ENCODE measurements at regions not wholly inside any gene's neighbourhood (a gene's known extent, or its start where the extent isn't known, plus 50 kb on each side); places are given as distances from the start of the nearest gene placed in this dataset.

- Mint-ChIP-seq H3K9me3 (no peaks in the 10 kb centered on the region), H3K4me3 (no peak overlapping the region), H3K27ac (no peak overlapping the region), H3K27me3 (peaks cover 46% of the 10 kb centered on the region), H3K36me3 (no peaks in the 10 kb centered on the region), H3K4me1 (no peaks in the 10 kb centered on the region)
- no peak for ATAC-seq
Measured at GRCh38 chr2:219692521-219692920, 65.1 kb downstream of the SLC4A3 start.

- H3K9me3 Mint-ChIP-seq = no peaks in the 10 kb centered on the region
- no peak overlapping the region for H3K27ac Mint-ChIP-seq
- no peaks in the 10 kb centered on the region for H3K4me1 Mint-ChIP-seq
- ATAC-seq = no peak
- H3K36me3 Mint-ChIP-seq = no peaks in the 10 kb centered on the region
- peaks cover 30% of the 10 kb centered on the region for H3K27me3 Mint-ChIP-seq
- no peak overlapping the region for H3K4me3 Mint-ChIP-seq
Measured at GRCh38 chr2:219695145-219695709, 67.8 kb downstream of the SLC4A3 start.

- Mint-ChIP-seq H3K27me3 (peaks cover 9% of the 10 kb centered on the region), H3K27ac (no peak overlapping the region), H3K36me3 (no peaks in the 10 kb centered on the region), H3K4me3 (no peak overlapping the region), H3K4me1 (no peaks in the 10 kb centered on the region), H3K9me3 (no peaks in the 10 kb centered on the region)
- ATAC-seq = no peak
Measured at GRCh38 chr2:219697811-219698747, 70.6 kb downstream of the SLC4A3 start.

GRCh38 chr2:219698748-219699439 is 71.5 kb downstream of the SLC4A3 start:
- Mint-ChIP-seq H3K36me3 (no peaks in the 10 kb centered on the region), H3K27ac (no peak overlapping the region), H3K4me1 (no peaks in the 10 kb centered on the region), H3K9me3 (no peaks in the 10 kb centered on the region), H3K27me3 (peaks cover under 1% of the 10 kb centered on the region), H3K4me3 (no peak overlapping the region)
- ATAC-seq = no peak

- Mint-ChIP-seq H3K4me3 (no peak overlapping the region), H3K27me3 (no peaks in the 10 kb centered on the region), H3K9me3 (no peaks in the 10 kb centered on the region), H3K4me1 (no peaks in the 10 kb centered on the region), H3K27ac (no peak overlapping the region), H3K36me3 (no peaks in the 10 kb centered on the region)
- ATAC-seq = no peak
Measured at GRCh38 chr2:219699440-219699821, 72.0 kb downstream of the SLC4A3 start.

GRCh38 chr2:219701847-219702634 is 74.6 kb downstream of the SLC4A3 start:
- no peaks in the 10 kb centered on the region for H3K27me3 Mint-ChIP-seq
- ATAC-seq = no peak
- H3K9me3 Mint-ChIP-seq = no peaks in the 10 kb centered on the region
- no peaks in the 10 kb centered on the region for H3K36me3 Mint-ChIP-seq
- no peak overlapping the region for H3K4me3 Mint-ChIP-seq
- H3K4me1 Mint-ChIP-seq = no peaks in the 10 kb centered on the region
- H3K27ac Mint-ChIP-seq = no peak overlapping the region

- Mint-ChIP-seq H3K4me1 (no peaks in the 10 kb centered on the region), H3K9me3 (no peaks in the 10 kb centered on the region), H3K27ac (no peak overlapping the region), H3K4me3 (no peak overlapping the region), H3K36me3 (no peaks in the 10 kb centered on the region), H3K27me3 (no peaks in the 10 kb centered on the region)
- ATAC-seq = no peak
Measured at GRCh38 chr2:219702796-219703545, 75.5 kb downstream of the SLC4A3 start.

GRCh38 chr2:219704878-219705277 is 77.4 kb downstream of the SLC4A3 start:
- H3K27me3 Mint-ChIP-seq = peaks cover 6% of the 10 kb centered on the region
- H3K4me1 Mint-ChIP-seq = no peaks in the 10 kb centered on the region
- no peak overlapping the region for H3K27ac Mint-ChIP-seq
- H3K4me3 Mint-ChIP-seq = no peak overlapping the region
- H3K36me3 Mint-ChIP-seq = no peaks in the 10 kb centered on the region
- H3K9me3 Mint-ChIP-seq = no peaks in the 10 kb centered on the region
- no peak for ATAC-seq

GRCh38 chr2:219706823-219707281 is 79.4 kb downstream of the SLC4A3 start:
- H3K27me3 Mint-ChIP-seq = peaks cover 15% of the 10 kb centered on the region
- no peaks in the 10 kb centered on the region for H3K36me3 Mint-ChIP-seq
- no peak overlapping the region for H3K4me3 Mint-ChIP-seq
- no peaks in the 10 kb centered on the region for H3K9me3 Mint-ChIP-seq
- no peaks in the 10 kb centered on the region for H3K4me1 Mint-ChIP-seq
- no peak for ATAC-seq
- H3K27ac Mint-ChIP-seq = no peak overlapping the region

- peaks cover 4% of the 10 kb centered on the region for H3K9me3 Mint-ChIP-seq
- no peak overlapping the region for H3K27ac Mint-ChIP-seq
- peaks cover 22% of the 10 kb centered on the region for H3K27me3 Mint-ChIP-seq
Measured at GRCh38 chr2:219707496-219708285, 80.3 kb downstream of the SLC4A3 start.

GRCh38 chr2:219709331-219709761 is 81.9 kb downstream of the SLC4A3 start:
- Mint-ChIP-seq H3K27me3 (peaks cover 29% of the 10 kb centered on the region), H3K9me3 (peaks cover 8% of the 10 kb centered on the region), H3K4me3 (no peak overlapping the region), H3K36me3 (no peaks in the 10 kb centered on the region), H3K27ac (no peak overlapping the region), H3K4me1 (no peaks in the 10 kb centered on the region)
- no peak for ATAC-seq

More at GRCh38 chr2:219707496-219708285, 80.3 kb downstream of the SLC4A3 start:
- H3K4me3 Mint-ChIP-seq = no peak overlapping the region
- ATAC-seq = no peak
- H3K36me3 Mint-ChIP-seq = no peaks in the 10 kb centered on the region
- no peaks in the 10 kb centered on the region for H3K4me1 Mint-ChIP-seq

GRCh38 chr2:219713110-219713509 is 85.7 kb downstream of the SLC4A3 start:
- Mint-ChIP-seq H3K4me1 (no peaks in the 10 kb centered on the region), H3K27ac (no peak overlapping the region), H3K27me3 (peaks cover 29% of the 10 kb centered on the region), H3K36me3 (no peaks in the 10 kb centered on the region), H3K9me3 (peaks cover 8% of the 10 kb centered on the region), H3K4me3 (no peak overlapping the region)
- no peak for ATAC-seq

GRCh38 chr2:219714681-219715400 is 87.4 kb downstream of the SLC4A3 start:
- ATAC-seq = no peak
- Mint-ChIP-seq H3K4me1 (no peaks in the 10 kb centered on the region), H3K4me3 (no peak overlapping the region), H3K36me3 (no peaks in the 10 kb centered on the region), H3K27ac (no peak overlapping the region), H3K9me3 (peaks cover 8% of the 10 kb centered on the region), H3K27me3 (peaks cover 34% of the 10 kb centered on the region)

All from stimulated activated memory B cell treated with anti-CD40 and anti-IgM and Interleukin-4, amounts not matched to agents 10 μg/mL and 1 μg/mL and 100 μg/mL, for 72 hours (primary cell).